Stomach (tissue), 4 donors: ENCODE measurements at regions not wholly inside any gene's neighbourhood (a gene's known extent, or its start where the extent isn't known, plus 50 kb on each side); places are given as distances from the start of the nearest gene placed in this dataset.

Experiments used
- CTCF ChIP-seq, 7 experiments: fragments of 450-650 bp in 4 of 7; fragments of 200-600 bp in 3 of 7; sonication (generic) in 3 of 7; IDR thresholded peaks; one replicate each; pipeline ENCODE4 v1.5.1; 2016 to 2019; ENCODE audit warnings: antibody characterized with exemption in 7 of 7, control low read depth in 2 of 7, mild to moderate bottlenecking in 1 of 7
- EP300 ChIP-seq: sonication (generic); formaldehyde crosslinking; IDR thresholded peaks from one replicate; pipeline ENCODE4 v1.6.1; 2017; ENCODE audit warnings: antibody characterized with exemption
- POLR2A ChIP-seq, 4 donors: fragments of 450-650 bp; IDR thresholded peaks; one replicate each; pipeline ENCODE4 v1.6.1; 2016; ENCODE audit warnings: antibody characterized with exemption in 4 of 4, control low read depth in 2 of 4, mild to moderate bottlenecking in 1 of 4, moderate library complexity in 1 of 4

GRCh38 chr15:20340331-20340811, 201.2 kb downstream of the GOLGA6L6 start:
- no peak for TF ChIP-seq CTCF (IDR thresholded peaks at IDR 0.05)
- no peak for TF ChIP-seq POLR2A (IDR thresholded peaks at IDR 0.05)
- TF ChIP-seq EP300: no peak
